Glutamatergic neuron (in vitro differentiated cells): ENCODE measurements at regions not wholly inside any gene's neighbourhood (a gene's known extent, or its start where the extent isn't known, plus 50 kb on each side); places are given as distances from the start of the nearest gene placed in this dataset.

Experiments
- DNase-seq: peaks from one replicate; pipeline ENCODE4 v3.0.0; 2022
- H3K27ac Mint-ChIP-seq: one replicate; pipeline ENCODE4 v1.8.0; 2020; ENCODE audit warnings: mild to moderate bottlenecking, mixed read lengths, inconsistent platforms; ENCODE audit not compliant: unreplicated experiment
- H3K27me3 Mint-ChIP-seq: one replicate; pipeline ENCODE4 v1.8.0; 2020; ENCODE audit warnings: mild to moderate bottlenecking, moderate library complexity, mixed read lengths, inconsistent platforms; ENCODE audit not compliant: unreplicated experiment
- H3K36me3 Mint-ChIP-seq: one replicate; pipeline ENCODE4 v1.8.0; 2020; ENCODE audit warnings: mild to moderate bottlenecking, mixed read lengths, inconsistent platforms; ENCODE audit not compliant: unreplicated experiment
- H3K4me1 Mint-ChIP-seq: one replicate; pipeline ENCODE4 v1.8.0; 2020; ENCODE audit warnings: mild to moderate bottlenecking, low read depth, mixed read lengths, inconsistent platforms; ENCODE audit not compliant: unreplicated experiment
- H3K4me3 Mint-ChIP-seq: one replicate; pipeline ENCODE4 v1.8.0; 2020; ENCODE audit warnings: mild to moderate bottlenecking, mixed read lengths, inconsistent platforms; ENCODE audit not compliant: unreplicated experiment
- H3K9me3 Mint-ChIP-seq: one replicate; pipeline ENCODE4 v1.8.0; 2020; ENCODE audit warnings: mild to moderate bottlenecking, moderate library complexity, mixed read lengths, inconsistent platforms; ENCODE audit not compliant: unreplicated experiment
- CTCF ChIP-seq: fragments of 200-600 bp; sonication (generic); IDR thresholded peaks from one replicate; pipeline ENCODE4 v1.5.0; 2021; ENCODE audit not compliant: partially characterized antibody, unreplicated experiment

GRCh38 chr4:187094144-187094543, 370.5 kb upstream of the FAT1 start:
- Mint-ChIP-seq H3K36me3 (no peaks in the 10 kb centered on the region), H3K4me3 (no peak overlapping the region), H3K27me3 (no peaks in the 10 kb centered on the region), H3K9me3 (no peaks in the 10 kb centered on the region), H3K4me1 (no peaks in the 10 kb centered on the region), H3K27ac (no peak overlapping the region)
- TF ChIP-seq CTCF: no peak
- no peak for DNase-seq

- H3K4me1 Mint-ChIP-seq: no peaks in the 10 kb centered on the region
- H3K36me3 Mint-ChIP-seq: no peaks in the 10 kb centered on the region
- no peak for DNase-seq
- no peaks in the 10 kb centered on the region for H3K27me3 Mint-ChIP-seq
- TF ChIP-seq CTCF: no peak
- H3K9me3 Mint-ChIP-seq: no peaks in the 10 kb centered on the region
- H3K4me3 Mint-ChIP-seq: no peak overlapping the region
- no peak overlapping the region for H3K27ac Mint-ChIP-seq
Measured at GRCh38 chr4:187098429-187098828, 374.8 kb upstream of the FAT1 start.

- H3K9me3 Mint-ChIP-seq: no peaks in the 10 kb centered on the region
- H3K36me3 Mint-ChIP-seq: no peaks in the 10 kb centered on the region
- H3K27ac Mint-ChIP-seq: no peak overlapping the region
- no peaks in the 10 kb centered on the region for H3K27me3 Mint-ChIP-seq
- no peak overlapping the region for H3K4me3 Mint-ChIP-seq
- DNase-seq: no peak
- no peaks in the 10 kb centered on the region for H3K4me1 Mint-ChIP-seq
- no peak for TF ChIP-seq CTCF
Measured at GRCh38 chr4:187103351-187103750, 379.7 kb upstream of the FAT1 start.

GRCh38 chr4:187108845-187109244, 385.2 kb upstream of the FAT1 start:
- no peak for TF ChIP-seq CTCF
- Mint-ChIP-seq H3K36me3 (no peaks in the 10 kb centered on the region), H3K27ac (no peak overlapping the region), H3K4me1 (no peaks in the 10 kb centered on the region), H3K27me3 (no peaks in the 10 kb centered on the region), H3K9me3 (no peaks in the 10 kb centered on the region), H3K4me3 (no peak overlapping the region)
- DNase-seq: no peak

- no peak for TF ChIP-seq CTCF
- Mint-ChIP-seq H3K4me1 (no peaks in the 10 kb centered on the region), H3K9me3 (no peaks in the 10 kb centered on the region), H3K36me3 (no peaks in the 10 kb centered on the region), H3K27me3 (no peaks in the 10 kb centered on the region), H3K27ac (no peak overlapping the region), H3K4me3 (no peak overlapping the region)
- no peak for DNase-seq
Measured at GRCh38 chr4:187109636-187110035, 386.0 kb upstream of the FAT1 start.
